ENCODE measurements at regions not wholly inside any gene's neighbourhood (a gene's known extent, or its start where the extent isn't known, plus 50 kb on each side); places are given as distances from the start of the nearest gene placed in this dataset.

- H3K9me1 ChIP-seq (replicated peaks; ENCODE audit: control insufficient read depth, extremely low read depth, insufficient read depth, low read length) = no peaks in the 10 kb centered on the region
- intact Hi-C loops (cut with micrococcal nuclease) (no loop called here), dilution Hi-C loops (cut with MboI; ENCODE audit: extremely low pct_ligation_motif_present, low sequenced_read_pairs) (no loop called here)
- no peak for DNase-seq (ENCODE audit: low read depth, low spot score)
- TF ChIP-seq POLR2A (IDR thresholded peaks at IDR 0.05; ENCODE audit: low read depth, low read length) (no peak), MYC (IDR thresholded peaks at IDR 0.05; ENCODE audit: low read depth, low read length) (no peak), CTCF (IDR thresholded peaks at IDR 0.05; ENCODE audit: extremely low read depth in 1 of 2, insufficient read depth in 1 of 2, low read depth in 1 of 2, low read length in 2 of 2) (no peak)
- no peak overlapping the region for H3K4me3 ChIP-seq (replicated peaks in 1 of 3; ENCODE audit: insufficient read depth in 1 of 3, low read depth in 1 of 3, low read length in 3 of 3)
- H3K9ac ChIP-seq (replicated peaks; ENCODE audit: extremely low read depth, insufficient read depth, low read length) = no peak overlapping the region
- H3K9me3 ChIP-seq (replicated peaks; ENCODE audit: control insufficient read depth, insufficient read depth, low read length) = no peaks in the 10 kb centered on the region
- H3K36me3 ChIP-seq (ENCODE audit: control insufficient read depth in 2 of 2, extremely low read depth in 1 of 2, insufficient read depth in 2 of 2, low read length in 2 of 2) = no peaks in the 10 kb centered on the region
- no peaks in the 10 kb centered on the region for H3K79me2 ChIP-seq (ENCODE audit: control insufficient read depth, insufficient read depth, low read length)
- no peaks in the 10 kb centered on the region for H4K20me1 ChIP-seq (replicated peaks; ENCODE audit: control insufficient read depth, extremely low read depth, insufficient read depth, low read length)
- no TSS peak for BruUV-seq (replicated peaks)
- no peaks in the 10 kb centered on the region for H3K4me1 ChIP-seq (ENCODE audit: control insufficient read depth, extremely low read depth, insufficient read depth, low read length)
- ChIA-PET POLR2A (no interaction called here), CTCF (no interaction called here)
- H2AFZ ChIP-seq (ENCODE audit: low read depth, low read length) = no peak overlapping the region
- H3K27ac ChIP-seq (ENCODE audit: insufficient read depth, low read depth, low read length) = no peak overlapping the region
- H3K4me2 ChIP-seq (ENCODE audit: insufficient read depth, low read length) = no peak overlapping the region
- peaks cover 0 to 4% of the 10 kb centered on the region in 2 experiments for H3K27me3 ChIP-seq (ENCODE audit: control insufficient read depth in 2 of 2, insufficient read depth in 2 of 2, low read length in 2 of 2)
- no peak for FAIRE-seq
Observed at GRCh38 chr21:38955495-38955894, 149.8 kb downstream of the ETS2 start.

GRCh38 chr21:38954588-38955004 is 148.9 kb downstream of the ETS2 start:
- Histone ChIP-seq H3K27ac (ENCODE audit: insufficient read depth, low read depth, low read length) (no peak overlapping the region), H3K4me2 (ENCODE audit: insufficient read depth, low read length) (no peak overlapping the region), H3K36me3 (ENCODE audit: control insufficient read depth in 2 of 2, extremely low read depth in 1 of 2, insufficient read depth in 2 of 2, low read length in 2 of 2) (no peaks in the 10 kb centered on the region), H3K9ac (replicated peaks; ENCODE audit: extremely low read depth, insufficient read depth, low read length) (no peak overlapping the region), H2AFZ (ENCODE audit: low read depth, low read length) (no peak overlapping the region), H3K27me3 (ENCODE audit: control insufficient read depth in 2 of 2, insufficient read depth in 2 of 2, low read length in 2 of 2) (peaks cover 0 to 4% of the 10 kb centered on the region in 2 experiments), H4K20me1 (replicated peaks; ENCODE audit: control insufficient read depth, extremely low read depth, insufficient read depth, low read length) (no peaks in the 10 kb centered on the region), H3K4me3 (replicated peaks in 1 of 3; ENCODE audit: insufficient read depth in 1 of 3, low read depth in 1 of 3, low read length in 3 of 3) (no peak overlapping the region), H3K4me1 (ENCODE audit: control insufficient read depth, extremely low read depth, insufficient read depth, low read length) (no peaks in the 10 kb centered on the region), H3K9me1 (replicated peaks; ENCODE audit: control insufficient read depth, extremely low read depth, insufficient read depth, low read length) (no peaks in the 10 kb centered on the region), H3K79me2 (ENCODE audit: control insufficient read depth, insufficient read depth, low read length) (no peaks in the 10 kb centered on the region), H3K9me3 (replicated peaks; ENCODE audit: control insufficient read depth, insufficient read depth, low read length) (no peaks in the 10 kb centered on the region)
- dilution Hi-C loops (cut with MboI; ENCODE audit: extremely low pct_ligation_motif_present, low sequenced_read_pairs) (no loop called here), intact Hi-C loops (cut with micrococcal nuclease) (no loop called here)
- no TSS peak for BruUV-seq (replicated peaks)
- FAIRE-seq (no peak), DNase-seq (ENCODE audit: low read depth, low spot score) (peak; percentile 25)
- POLR2A ChIA-PET = no interaction called here
- CTCF ChIA-PET = interaction anchor here (1.0 kb wide), 1 partner anchor 28 kb away, joined by 3 read pairs; no protein-coding TSS in a partner anchor
- no peak for TF ChIP-seq POLR2A (IDR thresholded peaks at IDR 0.05; ENCODE audit: low read depth, low read length)

All from endothelial cell of umbilical vein (primary cell).